Motor neuron (in vitro differentiated cells): ENCODE measurements at regions not wholly inside any gene's neighbourhood (a gene's known extent, or its start where the extent isn't known, plus 50 kb on each side); places are given as distances from the start of the nearest gene placed in this dataset.

Experiments
- ATAC-seq, 8 experiments: fragments of 200-7000 bp; cut with Tn5 transposase; replicated peaks in 6 of 8; 2 replicates each; pipeline ENCODE4 v1.8.0; 2021; ENCODE audit warnings: mild to moderate bottlenecking in 8 of 8, moderate library complexity in 8 of 8
- H3K27ac ChIP-seq, 2 donors: fragments of 250-450 bp; sonication (Bioruptor Pico); 2 replicates each; pipeline ENCODE4 v1.9.0; 2021; ENCODE audit warnings: antibody characterized with exemption in 2 of 2, mild to moderate bottlenecking in 2 of 2, moderate library complexity in 1 of 2
- H3K4me1 ChIP-seq, 2 donors: fragments of 250-450 bp; sonication (Bioruptor Pico); replicated peaks in 1 of 2; 2 replicates each; pipeline ENCODE4 v1.6.1; 2021; ENCODE audit warnings: antibody characterized with exemption in 2 of 2, mild to moderate bottlenecking in 2 of 2, moderate library complexity in 1 of 2
- H3K4me3 ChIP-seq, 5 donors: fragments of 250-450 bp; sonication (Bioruptor Pico); 2 replicates each; pipeline ENCODE4 v1.9.0; 2021; ENCODE audit warnings: antibody characterized with exemption in 5 of 5, mild to moderate bottlenecking in 5 of 5, moderate library complexity in 4 of 5
- WGBS, 10 experiments: fragments of 450-650 bp; shearing (Covaris generic); methylation state at CpG; one replicate each; pipeline ENCODE4 v1.0.0; 2022; 5-methylcytosine and 5-hydroxymethylcytosine counted together
- in situ Hi-C, 9 experiments: fragments of 400-800 bp; cut with MboI; loops; one replicate each; pipeline ENCODE4 v1.15.0; 2021; ENCODE audit warnings: low sequenced_read_pairs in 9 of 9, low pct_unique_long_range_greater_than_20kb in 2 of 9; ENCODE audit not compliant: unreplicated experiment in 9 of 9

- ATAC-seq: no peak
- Histone ChIP-seq H3K4me3 (no peak overlapping the region), H3K27ac (no peak overlapping the region), H3K4me1 (peaks cover 39 to 42% of the 10 kb centered on the region in 2 donors)
- WGBS, 10 experiments: 13 to 80% (median 60%) methylated on average over 1 of the region's 1 CpG; no CpG with 5 or more reads in 2 of the 10 experiments
- in situ Hi-C loops: loop anchor here in 7 of 9 experiments (25.0 kb wide), 2 partner anchors 420 to 470 kb away; partner anchors contain the start of gene TNRC6C (in 2 of the 7)
Observed at GRCh38 chr17:77542011-77542410, 401.2 kb downstream of the SEC14L1 start.

DNA sequence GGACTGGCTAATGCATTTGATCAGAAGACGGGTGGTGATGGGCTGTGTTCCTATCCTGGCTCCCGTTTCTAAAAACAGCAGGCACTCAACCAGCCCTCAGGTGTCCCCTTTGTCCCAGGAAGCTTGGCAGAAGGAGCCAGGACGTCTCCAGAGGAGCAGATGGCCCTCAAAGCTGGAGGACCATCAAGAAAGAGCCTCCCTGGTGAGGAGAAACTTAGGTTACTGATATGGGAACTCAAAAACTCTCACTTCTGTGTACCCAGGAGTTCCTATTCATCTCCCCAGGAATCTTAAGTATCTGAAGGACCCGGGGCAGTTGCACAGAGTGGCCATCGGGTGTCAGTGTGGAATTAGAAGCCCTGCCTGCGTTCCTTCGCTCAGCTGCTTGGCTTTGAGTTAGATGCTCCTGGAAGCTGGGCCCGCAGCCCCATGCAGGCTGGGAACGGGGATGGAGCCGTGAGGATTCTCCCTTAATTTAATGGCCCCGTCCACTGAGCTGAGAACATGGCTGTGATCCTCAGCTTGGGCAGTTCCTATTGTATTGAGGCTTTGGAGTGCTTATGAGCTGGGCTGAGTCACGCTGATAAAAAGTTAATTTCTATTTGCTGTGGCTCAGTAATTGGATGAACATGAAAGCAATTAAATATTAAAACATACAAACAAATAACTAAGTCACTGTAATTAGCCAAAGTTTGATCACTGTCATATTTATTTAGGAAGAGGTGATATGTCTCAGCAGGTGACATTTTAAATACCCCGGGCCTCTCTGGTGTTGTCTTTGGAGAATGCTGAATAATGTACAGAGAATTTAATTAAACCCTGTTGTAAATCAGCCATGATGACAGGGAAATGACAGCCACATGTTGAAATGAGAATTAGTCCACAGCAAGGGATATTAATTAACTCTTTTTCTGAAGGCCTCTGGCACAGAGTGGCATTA is 402.1 kb downstream of the SEC14L1 start:
- in situ Hi-C loops: loop anchor here in 7 of 9 experiments (25.0 kb wide), 2 partner anchors 419 to 469 kb away; partner anchors contain the start of gene TNRC6C (in 2 of the 7)
- Histone ChIP-seq H3K27ac (no peak overlapping the region), H3K4me3 (no peak overlapping the region), H3K4me1 (peaks cover 42 to 47% of the 10 kb centered on the region in 2 donors)
- 0 to 38% (median 21%) methylated on average over 3 to 9 of the region's 13 CpGs; no CpG with 5 or more reads in 1 of the 10 experiments for WGBS, 10 experiments
- ATAC-seq: peak; percentile 71 to 91 (median 86)

GRCh38 chr17:77543801-77544200 is 403.0 kb downstream of the SEC14L1 start:
- ATAC-seq: peak in 2 of 8 experiments; percentile 7 to 35
- 40 to 97% (median 54%) methylated on average over 1 to 15 of the region's 15 CpGs; no CpG with 5 or more reads in 1 of the 10 experiments for WGBS, 10 experiments
- no peak overlapping the region for H3K4me3 ChIP-seq
- peaks cover 42 to 47% of the 10 kb centered on the region in 2 donors for H3K4me1 ChIP-seq
- in situ Hi-C loops: loop anchor here in 7 of 9 experiments (25.0 kb wide), 2 partner anchors 418 to 468 kb away; partner anchors contain the start of gene TNRC6C (in 2 of the 7)
- no peak overlapping the region for H3K27ac ChIP-seq

- H3K4me1 ChIP-seq: peaks cover 47 to 53% of the 10 kb centered on the region in 2 donors
- ATAC-seq: no peak
- WGBS, 10 experiments: 53 to 100% (median 87%) methylated on average over 1 to 4 of the region's 13 CpGs; no CpG with 5 or more reads in 3 of the 10 experiments
- in situ Hi-C loops: loop anchor here in 7 of 9 experiments (25.0 kb wide), 2 partner anchors 418 to 468 kb away; partner anchors contain the start of gene TNRC6C (in 2 of the 7)
- H3K27ac ChIP-seq: no peak overlapping the region
- H3K4me3 ChIP-seq: no peak overlapping the region
Observed at GRCh38 chr17:77544347-77545110, 403.8 kb downstream of the SEC14L1 start.

DNA sequence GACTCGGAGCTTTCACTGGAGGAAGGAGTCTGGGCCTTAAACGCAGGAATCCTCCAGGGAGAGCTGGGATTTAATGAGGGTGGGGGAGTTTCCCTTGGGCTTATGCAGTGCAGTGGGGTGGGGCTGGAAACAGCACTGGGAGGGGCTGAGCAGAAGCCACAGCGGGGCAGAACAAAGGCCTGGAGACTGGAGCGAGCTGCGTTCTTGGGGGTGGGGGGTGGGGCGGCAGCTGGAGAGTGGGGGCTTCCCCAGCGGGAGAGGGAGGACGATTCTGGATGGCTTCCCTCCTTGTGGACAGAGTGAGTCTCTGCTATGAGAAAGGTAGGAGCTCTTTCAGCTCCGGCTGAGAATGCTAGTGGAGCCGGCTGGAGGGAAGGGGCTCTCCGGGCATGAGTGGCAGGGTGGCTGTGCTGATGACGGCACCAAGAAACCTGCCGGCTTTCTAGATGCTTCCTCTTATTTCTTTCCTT is 406.0 kb downstream of the SEC14L1 start:
- H3K27ac ChIP-seq: peak overlapping the region in 1 of 2 donors; percentile 40
- ATAC-seq: peak; percentile 14 to 82 (median 68)
- H3K4me3 ChIP-seq: peak overlapping the region in 1 of 5 donors; percentile 18
- 0 to 100% (median 13%) methylated on average over 1 to 3 of the region's 13 CpGs; no CpG with 5 or more reads in 7 of the 10 experiments for WGBS, 10 experiments
- H3K4me1 ChIP-seq: peaks cover 43 to 47% of the 10 kb centered on the region in 2 donors
- in situ Hi-C loops: loop anchor here in 7 of 9 experiments (25.0 kb wide), 2 partner anchors 415 to 465 kb away; partner anchors contain the start of gene TNRC6C (in 2 of the 7)

GRCh38 chr17:77548967-77549366 is 408.2 kb downstream of the SEC14L1 start:
- no peak overlapping the region for H3K27ac ChIP-seq
- in situ Hi-C loops: loop anchor here in 7 of 9 experiments (25.0 kb wide), 2 partner anchors 413 to 463 kb away; partner anchors contain the start of gene TNRC6C (in 2 of the 7)
- H3K4me1 ChIP-seq: peaks cover 25 to 31% of the 10 kb centered on the region in 2 donors
- 17 to 78% (median 40%) methylated on average over 1 of the region's 5 CpGs; no CpG with 5 or more reads in 7 of the 10 experiments for WGBS, 10 experiments
- ATAC-seq: no peak
- H3K4me3 ChIP-seq: no peak overlapping the region

- in situ Hi-C loops: loop anchor here in 7 of 9 experiments (25.0 kb wide), 2 partner anchors 412 to 462 kb away; partner anchors contain the start of gene TNRC6C (in 2 of the 7)
- H3K27ac ChIP-seq: no peak overlapping the region
- no peak overlapping the region for H3K4me3 ChIP-seq
- WGBS, 10 experiments: 42 to 70% (median 53%) methylated on average over 2 to 4 of the region's 10 CpGs; no CpG with 5 or more reads in 7 of the 10 experiments
- ATAC-seq: peak in 2 of 8 experiments; percentile 4 to 46
- H3K4me1 ChIP-seq: peaks cover 22 to 28% of the 10 kb centered on the region in 2 donors
Observed at GRCh38 chr17:77549726-77550366, 408.7 kb upstream of the TNRC6C start.

- 72 to 100% (median 100%) methylated on average over 1 to 3 of the region's 5 CpGs; no CpG with 5 or more reads in 6 of the 10 experiments for WGBS, 10 experiments
- peaks cover 36 to 43% of the 10 kb centered on the region in 2 donors for H3K4me1 ChIP-seq
- no peak overlapping the region for H3K4me3 ChIP-seq
- in situ Hi-C loops: no loop called here
- no peak for ATAC-seq
- H3K27ac ChIP-seq: no peak overlapping the region
Observed at GRCh38 chr17:77553459-77554066, 404.9 kb upstream of the TNRC6C start.

- in situ Hi-C loops: no loop called here
- ATAC-seq: peak in 3 of 8 experiments; percentile 5 to 30 (median 14)
- Histone ChIP-seq H3K4me3 (no peak overlapping the region), H3K27ac (peak overlapping the region in 1 of 2 donors; percentile 29), H3K4me1 (peaks cover 24 to 32% of the 10 kb centered on the region in 2 donors)
- 5 to 100% (median 83%) methylated on average over 1 to 8 of the region's 16 CpGs; no CpG with 5 or more reads in 5 of the 10 experiments for WGBS, 10 experiments
Observed at GRCh38 chr17:77555121-77555591, 403.3 kb upstream of the TNRC6C start.

DNA sequence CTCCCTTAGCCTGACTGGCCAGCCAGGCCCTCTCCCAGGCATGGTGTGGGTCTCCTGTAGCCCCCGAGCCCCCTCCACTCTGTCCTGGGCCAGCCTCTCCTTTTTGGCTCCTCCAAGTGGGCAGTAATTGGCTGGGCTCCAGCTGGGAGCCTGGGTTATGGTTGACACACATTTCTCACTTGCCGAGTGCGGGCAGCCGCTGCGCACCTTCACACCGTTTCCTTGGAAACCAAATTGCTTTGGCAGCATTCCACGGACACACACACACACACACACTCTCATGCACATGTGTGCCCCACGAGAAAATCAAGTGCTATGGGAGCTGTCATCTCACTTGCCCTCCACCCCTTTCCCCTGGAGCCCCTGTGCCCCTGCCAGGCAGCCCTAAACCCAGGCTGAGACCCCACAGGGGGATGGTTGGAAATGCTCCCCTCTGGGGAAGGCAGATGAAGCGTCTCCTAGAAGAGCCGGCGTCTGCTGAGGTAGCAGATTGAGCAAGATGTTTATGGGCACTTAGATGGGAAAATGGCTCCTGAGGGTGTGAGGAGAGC is 402.7 kb upstream of the TNRC6C start:
- ATAC-seq: peak in 7 of 8 experiments; percentile 22 to 93 (median 84)
- H3K4me3 ChIP-seq: no peak overlapping the region
- in situ Hi-C loops: no loop called here
- 13% methylated on average over 4 of the region's 11 CpGs; no CpG with 5 or more reads in 9 of the 10 experiments for WGBS, 10 experiments
- peak overlapping the region in 1 of 2 donors; percentile 72 for H3K27ac ChIP-seq
- H3K4me1 ChIP-seq: peaks cover 24 to 36% of the 10 kb centered on the region in 2 donors
